ENCODE measurements at regions not wholly inside any gene's neighbourhood (a gene's known extent, or its start where the extent isn't known, plus 50 kb on each side); places are given as distances from the start of the nearest gene placed in this dataset.

DNA sequence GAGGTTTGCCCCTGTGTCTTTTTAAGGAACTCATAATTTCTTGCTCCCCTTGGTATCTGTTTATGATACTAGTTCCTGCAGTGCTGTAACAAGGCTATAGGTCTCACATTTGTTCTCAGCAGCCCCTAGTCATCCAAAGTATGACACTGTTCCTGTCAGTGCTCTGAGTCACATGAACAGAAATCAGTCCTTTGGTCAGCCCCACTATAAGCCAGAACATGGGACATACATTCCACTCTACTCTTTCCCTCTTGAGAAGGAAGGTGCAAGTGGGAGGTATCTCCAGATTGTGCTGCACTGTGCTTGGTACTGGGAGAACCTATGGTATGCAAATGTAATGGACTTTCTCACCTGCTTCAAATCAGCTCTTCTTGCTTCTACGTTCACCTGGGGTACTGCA is 87.0 kb downstream of the IARS1 start:
- TF ChIP-seq CTCF (IDR thresholded peaks at IDR 0.05; ENCODE audit: low read length) = no peak
- TF ChIP-seq EZH2 (optimal IDR thresholded peaks at IDR 0.05; ENCODE audit: low read depth, low read length) = no peak
